Globus pallidus (tissue), 1 donor: ENCODE measurements at regions not wholly inside any gene's neighbourhood (a gene's known extent, or its start where the extent isn't known, plus 50 kb on each side); places are given as distances from the start of the nearest gene placed in this dataset.

Experiments
- DNase-seq: peaks from one replicate; pipeline ENCODE4 v3.0.0-alpha.2; 2015; ENCODE audit warnings: low spot score

DNA sequence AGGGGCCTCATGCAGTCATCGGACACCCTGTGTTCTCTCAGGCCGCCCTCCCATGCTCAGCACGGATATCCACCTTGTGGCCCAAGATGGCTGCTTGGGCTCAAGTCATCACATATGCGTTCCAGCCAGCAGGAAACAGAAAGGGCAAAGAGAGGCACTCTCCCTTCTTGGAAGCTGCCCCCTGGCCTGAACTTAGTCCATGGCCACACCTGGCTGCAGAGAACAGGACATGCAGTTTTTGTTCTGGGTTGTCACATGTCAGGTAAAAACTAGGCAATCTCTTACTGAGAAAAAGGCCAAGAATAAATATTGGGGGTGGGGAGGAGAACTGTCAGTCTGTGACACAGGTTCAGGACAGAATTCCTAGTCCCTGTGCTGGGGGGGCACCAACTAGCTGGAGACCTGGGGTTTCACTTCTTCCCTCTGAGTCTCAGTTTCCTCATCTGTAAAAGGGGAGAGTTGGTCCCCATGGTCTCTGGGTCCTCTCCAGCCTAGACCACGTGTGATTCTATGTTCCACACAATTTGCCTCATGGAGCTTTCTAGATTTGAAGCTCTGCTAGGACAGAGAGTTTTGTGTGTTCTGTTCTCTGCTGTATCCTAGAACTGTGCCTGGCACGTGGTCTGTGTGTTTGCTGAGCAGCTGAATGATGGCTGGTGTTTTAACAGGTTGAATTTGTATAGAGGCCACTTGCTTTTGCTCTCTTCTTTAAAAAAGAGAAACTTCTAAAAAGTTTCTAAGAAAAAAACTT lies 107.2 kb upstream of the ANO1 start:
- DNase-seq: no peak

DNA sequence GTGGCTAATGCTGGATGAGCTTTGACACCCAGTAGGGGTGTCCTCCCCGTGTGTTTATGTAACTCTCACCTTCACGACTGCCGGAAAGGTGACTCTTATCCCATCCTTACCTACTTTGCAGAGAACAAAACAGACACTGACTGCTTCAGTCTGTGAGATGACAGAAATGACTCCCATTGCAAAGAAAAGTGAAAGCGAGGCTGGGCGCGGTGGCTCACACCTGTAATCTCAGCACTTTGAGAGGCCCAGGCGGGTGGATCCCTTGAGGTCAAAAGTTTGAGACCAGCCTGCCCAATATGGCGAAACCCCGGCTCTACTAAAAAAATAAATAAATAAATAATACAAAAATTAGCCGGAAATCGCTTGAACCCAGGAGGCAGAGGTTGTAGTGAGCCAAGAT lies 106.4 kb upstream of the ANO1 start:
- DNase-seq: no peak

DNA sequence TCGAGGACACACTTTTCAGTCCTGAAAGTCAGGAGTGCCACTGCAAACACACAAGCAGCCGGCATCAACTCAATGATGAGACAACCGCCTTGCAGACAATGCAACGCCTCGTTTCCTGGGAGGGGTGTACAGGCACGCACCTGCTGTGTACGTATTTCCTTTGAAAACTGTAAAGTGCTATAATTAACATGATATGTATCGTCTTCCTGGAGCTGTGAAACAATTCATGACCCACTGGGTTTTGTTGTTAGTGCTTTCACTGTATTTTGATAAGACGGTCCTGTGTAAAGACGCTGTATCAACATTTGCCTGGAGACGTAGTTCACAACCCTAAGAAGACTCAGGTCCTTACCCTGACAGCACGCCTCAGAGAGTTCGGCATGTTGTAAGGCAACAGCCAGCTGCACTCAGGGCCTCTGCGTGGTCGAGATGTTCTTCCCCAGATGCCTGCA lies 105.7 kb upstream of the ANO1 start:
- no peak for DNase-seq

DNA sequence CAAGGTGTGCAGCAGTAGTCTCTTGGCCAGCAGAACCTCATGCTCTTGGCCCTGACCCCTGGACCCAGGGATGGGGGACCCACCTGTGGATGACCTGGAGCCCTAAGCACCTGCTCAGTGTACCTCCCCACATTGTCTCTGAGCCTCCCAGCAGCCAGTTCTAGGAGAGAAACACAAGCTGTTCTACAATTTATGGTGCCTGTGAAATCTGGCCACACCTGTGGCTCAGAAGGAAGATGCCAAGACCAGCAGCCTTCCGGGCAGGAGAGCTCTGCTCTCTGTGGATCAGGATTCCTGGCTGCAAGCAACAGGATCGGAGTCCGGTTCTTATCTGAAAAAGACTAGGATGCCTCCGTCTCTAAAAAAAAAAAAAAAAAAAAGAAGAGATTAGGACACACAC lies 103.6 kb upstream of the ANO1 start:
- DNase-seq: no peak

DNA sequence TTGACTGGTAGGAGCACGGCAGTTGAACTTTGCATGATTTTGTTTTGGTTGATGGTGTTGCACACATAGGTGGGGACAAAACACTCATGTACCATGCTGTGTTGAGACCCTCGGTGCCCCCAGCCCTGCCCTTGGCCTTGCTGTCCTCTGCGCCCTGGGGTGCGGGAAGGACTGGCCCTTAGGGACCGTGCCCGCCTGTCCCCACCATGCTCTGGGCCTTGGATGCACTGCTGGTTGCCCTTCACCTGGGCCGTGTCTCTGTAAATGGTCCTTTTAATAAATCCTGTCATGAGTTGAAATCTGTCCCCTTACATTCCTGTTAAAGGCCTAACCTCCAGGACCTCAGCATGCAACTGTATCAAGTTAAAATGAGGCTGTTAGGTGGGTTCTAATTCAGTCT lies 102.3 kb upstream of the ANO1 start:
- DNase-seq: no peak

DNA sequence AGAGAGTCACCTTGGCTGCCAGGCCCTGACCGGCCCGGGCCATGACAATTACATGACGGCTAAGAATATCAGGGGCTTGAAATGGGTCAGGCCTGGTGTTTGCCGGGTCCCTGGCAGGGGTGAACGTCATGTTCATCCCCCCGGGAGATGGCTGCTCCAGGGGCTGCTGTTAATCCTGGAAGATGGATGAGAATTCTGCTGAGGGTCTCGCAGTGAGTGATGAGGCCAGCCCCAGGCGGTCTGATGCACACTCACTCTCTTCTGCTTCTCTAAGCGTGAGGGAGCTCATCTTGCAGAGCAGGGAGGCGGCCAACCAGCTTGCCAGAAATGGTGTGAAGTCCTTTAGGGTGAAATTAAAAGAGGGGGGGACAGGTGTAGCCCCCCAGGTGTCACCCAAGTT lies 101.3 kb upstream of the ANO1 start:
- DNase-seq: no peak

DNA sequence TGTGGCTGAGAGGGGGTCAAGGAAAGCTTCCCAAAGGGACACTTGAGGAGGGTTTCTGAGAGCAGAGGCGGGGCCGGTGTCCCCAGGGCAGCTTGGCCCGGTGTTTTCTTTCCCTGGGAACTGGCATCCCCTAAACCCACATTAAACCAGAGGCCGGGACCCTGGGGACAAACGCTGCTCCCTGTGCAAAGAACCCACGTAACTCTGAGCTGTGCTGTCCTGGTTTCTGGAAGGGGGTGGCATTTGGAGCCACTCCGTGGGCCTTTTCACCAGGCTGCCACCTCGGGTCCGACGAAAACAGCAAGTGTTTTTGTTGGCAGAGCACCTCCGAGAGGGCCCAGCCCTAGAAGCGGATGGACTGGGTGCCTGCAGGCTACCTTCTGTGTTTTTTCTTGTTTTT lies 100.2 kb upstream of the ANO1 start:
- DNase-seq: no peak

DNA sequence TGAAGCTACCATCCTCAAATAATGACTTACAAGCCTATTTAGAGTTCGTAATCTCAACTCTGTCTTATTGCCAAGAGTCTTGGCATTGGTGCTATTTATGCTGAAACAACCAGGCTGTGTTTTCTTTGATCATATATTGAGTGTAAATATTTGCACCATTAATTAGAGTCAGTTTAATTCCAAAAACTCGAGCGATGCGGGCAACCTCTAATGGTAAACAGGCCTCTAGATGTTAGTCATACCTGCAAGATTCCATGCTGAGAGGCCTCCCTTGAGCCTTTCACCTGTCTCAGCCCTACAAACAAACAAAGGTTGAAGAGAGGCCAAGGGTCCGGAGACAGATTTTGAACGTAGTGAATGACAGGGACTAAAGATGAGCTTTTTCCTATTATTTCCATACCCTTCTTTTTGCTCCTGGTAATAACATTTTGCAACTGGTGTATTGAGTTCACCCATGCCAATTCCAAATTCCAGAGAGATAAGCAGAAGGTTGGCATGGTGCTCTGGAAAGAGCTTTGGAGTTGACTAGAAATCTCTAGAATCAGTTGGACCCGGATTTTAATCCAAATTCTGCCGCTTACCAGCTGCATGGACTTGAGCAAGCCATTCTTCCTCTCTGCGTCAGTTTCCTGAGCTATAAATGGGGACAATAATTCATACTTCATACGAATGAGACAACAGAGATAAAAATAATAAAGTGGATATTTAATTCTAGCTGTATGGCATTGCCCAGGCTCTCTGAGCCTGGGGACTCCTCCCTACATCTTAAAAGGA lies 99.1 kb upstream of the ANO1 start:
- no peak for DNase-seq

DNA sequence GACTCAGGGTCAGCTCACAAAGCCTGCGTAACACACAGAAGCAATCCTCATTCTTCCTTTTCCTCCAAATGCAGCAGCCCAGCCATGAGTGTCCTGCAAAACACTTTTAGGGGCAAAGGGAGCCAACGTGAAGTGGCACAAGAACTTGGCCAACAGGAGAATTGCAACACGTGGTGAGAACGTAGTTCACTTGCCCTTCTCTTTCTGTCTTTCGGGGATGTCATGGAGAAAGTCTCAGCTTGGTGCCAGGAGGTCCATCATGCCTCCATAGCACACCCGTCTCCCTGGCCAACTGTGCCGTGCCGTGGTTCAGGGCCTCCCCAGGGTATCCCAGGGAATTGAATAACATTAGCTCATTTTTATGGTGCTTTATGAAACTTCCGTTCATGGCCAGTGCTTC lies 98.5 kb upstream of the ANO1 start:
- DNase-seq: no peak

DNA sequence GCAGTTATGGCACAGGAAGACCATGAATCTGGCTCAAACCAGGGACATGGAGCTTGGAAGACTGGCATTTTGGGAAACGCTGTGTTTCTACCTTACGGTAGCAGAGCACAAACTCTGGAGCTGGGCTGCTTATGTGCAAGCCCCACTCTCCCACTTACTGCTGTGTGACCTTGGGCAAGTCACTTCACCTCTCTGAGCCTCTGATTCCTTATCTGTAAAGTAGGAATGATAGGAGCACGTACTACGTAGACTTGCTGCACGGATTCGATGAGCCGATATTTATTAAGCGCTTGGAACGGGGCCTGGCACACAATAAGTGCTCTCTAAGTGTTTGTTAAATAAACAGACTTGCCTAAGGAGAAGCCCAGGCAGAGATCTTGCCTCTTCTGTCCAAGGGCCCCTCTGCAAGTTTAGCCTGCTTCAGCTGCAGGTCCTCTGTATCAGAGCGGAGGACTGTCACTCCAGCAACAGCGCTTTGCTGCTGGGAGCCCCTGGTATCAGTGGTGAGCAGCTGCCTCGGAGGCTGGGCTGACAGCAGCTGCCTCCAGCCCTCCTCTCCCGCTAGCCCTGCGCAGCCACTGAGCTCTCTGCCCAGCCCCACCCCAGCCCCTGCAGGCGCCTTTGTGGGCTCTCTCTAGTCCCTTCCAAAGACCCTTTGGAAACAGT lies 96.9 kb upstream of the ANO1 start:
- no peak for DNase-seq

DNA sequence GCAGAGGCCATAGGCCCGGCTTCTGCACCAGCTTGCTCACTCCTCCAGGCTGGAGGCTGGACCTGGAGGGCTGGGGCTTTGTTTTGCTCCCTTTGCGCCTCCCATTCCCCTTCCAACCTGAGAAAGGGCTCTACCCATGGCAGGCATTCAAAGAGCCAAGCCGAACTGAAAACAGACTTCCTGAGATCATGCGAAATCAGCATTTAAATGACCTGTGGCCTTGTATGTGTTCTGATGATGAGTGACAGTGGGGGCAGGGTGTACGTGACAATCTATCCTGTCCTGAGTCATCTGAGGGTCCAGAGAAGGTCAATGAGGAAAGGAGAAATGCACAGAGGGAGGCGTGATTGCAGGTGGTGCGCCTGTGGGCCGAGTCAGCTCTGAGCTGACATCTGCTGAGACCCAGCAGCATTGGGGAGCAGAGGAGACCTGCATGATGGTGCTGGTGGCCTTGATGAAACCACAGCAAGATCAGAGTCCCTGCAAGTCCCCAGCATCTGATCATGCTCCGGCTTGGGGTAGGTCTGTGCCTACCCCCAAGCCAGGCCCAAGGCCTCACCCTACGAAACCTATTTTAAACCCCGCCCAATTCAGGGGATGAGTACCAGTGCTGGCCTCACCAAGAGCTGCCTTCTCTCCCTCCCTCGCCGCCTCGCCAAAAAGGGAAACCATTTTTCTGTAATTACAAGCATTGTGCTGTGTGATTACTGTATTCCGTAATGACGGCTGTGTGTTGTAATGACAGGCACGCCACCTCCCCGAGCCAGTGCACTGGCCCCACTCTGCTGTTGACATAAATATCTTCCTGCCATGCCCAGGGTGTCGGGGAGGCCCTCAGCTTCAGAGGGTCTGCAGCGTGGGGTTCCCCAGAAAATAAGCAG lies 95.2 kb upstream of the ANO1 start:
- no peak for DNase-seq

DNA sequence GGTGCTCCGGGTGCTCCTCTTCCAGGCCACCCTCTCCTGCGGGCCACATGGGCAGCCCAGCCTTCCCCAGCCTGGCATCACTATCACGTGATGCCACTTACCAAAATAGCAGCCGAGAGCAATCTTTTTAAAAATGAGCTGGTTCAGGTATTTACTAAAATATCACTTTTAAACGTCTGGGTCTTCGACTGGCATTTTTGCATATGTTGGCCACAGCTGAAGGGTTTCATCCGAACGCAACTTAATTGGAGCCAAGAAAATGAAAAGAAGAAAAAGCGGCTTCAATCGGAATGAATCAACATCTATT lies 94.6 kb upstream of the ANO1 start:
- no peak for DNase-seq

DNA sequence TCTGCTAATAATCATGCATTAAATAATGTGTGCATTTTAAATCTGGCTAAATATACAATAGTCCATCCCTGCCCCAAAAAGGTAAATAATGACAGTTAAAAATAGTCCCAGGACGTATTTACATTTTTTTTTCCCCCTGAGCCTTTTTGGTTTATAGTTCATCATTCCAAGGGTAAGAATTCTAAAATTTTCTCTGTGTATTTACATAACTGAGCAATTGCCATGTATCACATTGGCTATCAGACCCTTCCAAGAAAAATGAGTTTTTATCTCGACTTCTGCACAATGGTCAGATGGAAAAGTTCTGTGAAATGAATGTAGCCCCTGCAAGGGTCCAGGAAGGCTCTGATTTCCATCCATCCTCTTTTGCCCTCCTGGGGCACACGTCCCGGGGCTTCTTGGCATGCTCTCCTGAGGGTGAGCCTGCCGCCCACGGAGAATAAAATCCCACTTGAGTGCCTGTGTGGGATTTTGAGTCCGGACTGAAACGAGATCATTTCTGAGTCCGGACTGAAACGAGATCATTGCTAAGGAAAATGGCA lies 94.1 kb upstream of the ANO1 start:
- DNase-seq: no peak

DNA sequence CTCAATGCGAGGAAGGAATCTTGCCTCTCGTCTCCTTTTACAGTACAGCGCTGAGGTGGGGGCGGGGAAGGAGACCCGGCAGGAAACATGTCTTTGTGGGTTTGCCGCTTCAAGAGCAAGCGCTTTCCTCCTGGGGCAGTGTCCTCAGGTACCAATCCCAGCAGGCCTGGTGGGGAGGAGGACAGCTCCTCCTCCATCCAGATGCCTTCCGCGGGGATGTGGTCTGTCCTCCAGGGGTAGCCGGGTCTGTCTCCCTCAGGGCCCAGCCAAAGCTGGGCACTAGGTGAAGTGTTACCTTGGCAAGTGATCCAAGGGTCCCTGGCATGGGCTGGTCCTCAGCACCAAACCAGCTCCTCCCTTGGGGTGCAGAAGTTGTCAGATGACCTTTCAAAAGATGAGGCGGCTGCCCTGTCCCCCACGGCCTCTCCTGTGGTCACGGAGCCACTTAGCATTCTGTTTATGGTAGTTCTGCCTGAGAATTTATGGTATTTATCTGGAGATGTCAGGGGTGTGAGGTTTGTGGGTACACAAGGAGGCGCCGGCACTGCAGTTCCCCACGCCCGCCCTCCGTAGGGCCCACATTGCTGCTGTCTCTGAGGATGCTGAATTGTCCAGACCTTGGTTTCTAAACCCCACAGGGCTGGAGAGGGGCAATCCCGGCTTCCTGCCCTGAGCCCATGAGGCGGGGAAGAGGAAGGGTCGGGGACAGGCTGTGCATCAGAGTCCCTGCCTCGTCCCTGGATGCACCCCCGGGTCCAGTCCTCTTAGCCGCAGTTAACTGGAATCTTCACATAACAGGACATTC lies 93.5 kb upstream of the ANO1 start:
- DNase-seq: no peak

DNA sequence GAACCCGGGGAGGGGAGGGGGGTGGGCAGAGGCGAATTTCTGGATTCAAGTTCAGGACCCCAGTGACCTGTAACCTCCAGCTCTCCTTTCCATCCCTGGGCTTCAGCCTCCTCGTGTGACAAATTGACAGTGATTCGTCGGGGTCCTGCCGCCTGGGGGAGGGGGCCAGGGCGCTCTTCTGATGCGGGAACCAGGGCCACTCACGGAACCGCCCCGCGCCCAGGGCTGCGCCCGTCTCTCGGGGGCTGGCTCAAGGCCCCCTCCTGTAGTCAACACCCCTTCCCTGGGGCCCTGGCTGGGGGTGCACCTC lies 92.8 kb upstream of the ANO1 start:
- DNase-seq: no peak

DNA sequence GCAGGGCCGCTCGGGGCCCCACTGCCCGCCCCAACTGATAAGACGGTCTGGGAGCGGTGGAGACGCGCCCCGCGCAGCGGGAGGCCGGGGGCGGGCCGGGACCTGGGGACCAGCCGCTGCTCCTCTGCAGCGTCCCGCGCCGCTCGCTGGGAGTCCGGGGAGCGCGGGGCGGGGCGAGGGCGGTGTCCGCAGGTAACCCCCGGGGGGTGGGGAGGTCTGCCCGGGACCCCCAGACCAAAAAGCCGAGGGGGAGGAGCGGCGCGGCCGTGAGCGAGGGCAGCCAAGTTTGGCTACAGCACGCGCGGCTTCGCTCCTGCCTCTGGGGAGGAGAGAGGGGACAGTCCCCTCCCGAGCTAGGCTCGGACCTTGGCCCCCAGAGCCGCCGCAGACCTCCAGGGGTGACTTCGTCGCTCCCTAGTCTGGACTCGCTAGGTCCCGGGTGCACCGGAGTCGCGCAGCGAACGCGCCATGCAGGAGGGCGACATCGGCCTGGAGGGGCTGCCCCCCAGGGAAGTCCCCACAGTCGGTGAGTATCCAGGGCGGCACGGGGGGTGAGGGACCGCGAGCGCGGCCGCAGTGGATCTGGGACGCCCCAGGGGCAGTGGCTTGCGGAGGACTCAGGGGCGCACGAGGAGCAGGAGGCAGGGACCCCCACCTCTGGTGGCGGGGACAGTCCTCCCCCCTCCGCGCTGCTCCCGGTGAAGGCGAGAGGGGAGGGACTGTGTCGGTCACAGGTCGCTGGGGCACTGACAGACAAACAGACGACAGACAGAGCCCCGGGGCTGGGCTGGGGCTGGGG lies 92.3 kb upstream of the ANO1 start:
- DNase-seq: no peak

DNA sequence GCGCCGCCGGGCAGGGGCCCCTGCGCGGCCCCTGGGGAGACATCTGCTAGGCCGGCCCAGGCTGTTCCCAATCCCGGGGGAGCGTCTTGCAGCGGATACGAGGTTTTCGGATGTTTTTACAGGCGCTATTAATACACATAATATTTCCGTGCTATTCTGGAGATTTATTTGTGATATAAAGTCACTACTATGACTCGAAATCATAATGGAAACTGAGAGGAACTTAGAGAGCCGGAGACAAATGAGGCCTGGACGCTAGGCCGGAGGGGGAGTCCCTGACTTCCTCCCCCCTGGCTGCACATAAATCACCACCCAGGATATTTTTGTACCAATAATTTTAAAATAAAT lies 91.7 kb upstream of the ANO1 start:
- no peak for DNase-seq

DNA sequence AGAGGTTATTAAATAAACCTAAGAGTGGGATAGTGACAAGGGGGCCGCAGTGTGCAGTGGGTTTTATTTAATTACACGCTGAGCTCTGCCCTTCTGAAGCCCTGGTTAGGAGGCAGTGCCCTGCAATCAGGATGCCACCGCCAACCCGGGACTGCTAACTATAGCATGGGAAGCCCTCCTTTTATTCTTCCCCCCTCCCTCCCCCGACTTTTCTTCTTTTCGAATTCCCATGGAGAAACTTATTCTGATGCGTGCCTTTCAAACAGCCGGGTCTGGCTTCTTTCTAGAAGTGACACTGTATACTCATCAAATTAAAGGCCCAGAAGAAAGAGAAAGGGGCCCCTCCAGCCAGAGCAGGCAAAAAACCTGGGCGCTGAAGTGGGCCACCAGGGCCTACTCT lies 91.3 kb upstream of the ANO1 start:
- no peak for DNase-seq

DNA sequence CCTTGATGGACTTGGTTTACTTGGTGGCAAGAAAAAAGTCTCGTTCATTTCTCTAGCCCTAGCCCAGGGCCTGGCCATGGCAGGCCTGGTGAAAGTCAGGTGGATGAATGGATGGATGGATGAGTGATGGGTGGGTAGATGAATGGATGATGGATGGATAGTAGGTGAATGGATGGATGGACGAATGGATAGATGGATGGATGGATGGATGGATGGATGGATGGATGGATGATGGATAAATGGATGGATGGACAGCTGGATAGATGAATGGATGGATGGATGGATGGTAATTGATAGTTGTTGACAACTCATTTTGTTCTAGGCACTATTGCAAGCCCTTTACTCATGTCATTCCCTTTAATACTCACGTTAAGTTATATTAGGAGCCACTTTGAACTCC lies 86.1 kb upstream of the ANO1 start:
- no peak for DNase-seq

DNA sequence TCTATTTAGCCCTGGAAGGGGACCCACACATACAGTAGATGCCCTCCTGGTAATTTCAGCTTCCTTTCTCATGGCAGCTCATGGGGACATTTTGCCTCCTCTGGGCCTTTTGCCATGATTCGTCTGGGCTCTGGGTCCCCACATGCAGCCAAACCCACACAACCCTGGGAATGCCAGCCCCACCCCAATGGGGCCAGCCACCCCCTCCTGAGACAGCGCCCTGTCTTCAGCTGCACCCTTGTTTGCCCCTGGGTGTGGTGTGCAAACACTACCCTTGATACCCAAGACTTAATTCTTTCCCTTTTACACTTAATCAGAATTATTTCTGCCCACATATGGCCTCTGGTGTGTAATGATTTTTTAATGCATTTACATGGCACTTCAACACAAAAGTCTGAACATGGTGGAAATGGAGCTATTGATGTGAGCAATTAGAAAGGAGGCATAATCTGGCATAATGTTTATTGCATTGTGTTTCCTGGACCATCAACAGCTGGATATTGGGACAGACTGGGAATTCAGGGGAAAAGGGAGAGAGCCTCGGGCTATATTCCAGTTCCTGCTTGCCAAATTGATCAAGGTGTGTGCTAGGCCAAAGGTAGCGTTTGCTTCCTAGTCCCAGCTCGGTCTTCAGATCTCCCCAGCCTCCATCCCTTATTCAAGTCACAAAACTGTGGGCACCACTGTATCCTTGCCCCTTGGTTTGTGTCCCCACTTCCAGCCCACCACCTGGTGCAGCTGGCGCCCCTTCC lies 85.0 kb upstream of the ANO1 start:
- DNase-seq: no peak
